ENCODE measurements at regions not wholly inside any gene's neighbourhood (a gene's known extent, or its start where the extent isn't known, plus 50 kb on each side); places are given as distances from the start of the nearest gene placed in this dataset.

DNA sequence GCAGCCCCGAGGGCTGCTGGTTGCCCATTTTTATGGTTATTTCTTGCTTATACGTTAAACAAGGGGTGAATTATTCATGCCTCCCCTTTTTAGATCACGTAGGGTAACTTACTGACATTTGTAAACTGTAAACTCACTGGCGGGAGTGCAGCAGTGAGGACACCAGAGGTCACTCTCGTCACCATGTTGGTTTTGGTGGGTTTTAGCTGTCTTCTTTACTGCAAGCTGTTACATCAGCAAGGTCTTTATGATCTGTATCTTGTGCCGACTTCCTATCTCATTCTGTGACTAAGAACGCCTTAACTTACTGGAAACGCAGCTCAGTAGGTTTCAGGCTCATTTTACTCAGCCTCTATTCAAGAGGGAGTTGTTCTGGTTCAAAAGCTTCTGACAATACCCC, 155.0 kb upstream of the PRDM9 start:
- H3K23ac ChIP-seq (ENCODE audit: insufficient read length, low read depth, low read length), result no peak overlapping the region
- no peak overlapping the region for H2AK5ac ChIP-seq (ENCODE audit: insufficient read length, low read length)
- no peaks in the 10 kb centered on the region for H4K20me1 ChIP-seq (ENCODE audit: control insufficient read depth, insufficient read depth, insufficient read length)
- H3K27ac Mint-ChIP-seq, result peak overlapping the region in 2 of 3 experiments; percentile 77 to 89; a peak in 3 of 7 replicates
- H3K9me3 ChIP-seq (ENCODE audit: control insufficient read depth, low read depth, low read length), result no peaks in the 10 kb centered on the region
- no peaks in the 10 kb centered on the region for H3K27me3 ChIP-seq (ENCODE audit: insufficient read depth, low read length)
- H3K36me3 Mint-ChIP-seq (ENCODE audit: insufficient read depth in 1 of 3, low read depth in 3 of 3), result no peaks in the 10 kb centered on the region
- no peak overlapping the region for H3K27ac ChIP-seq (ENCODE audit: insufficient read length, low read depth, low read length)
- H4K91ac ChIP-seq (ENCODE audit: insufficient read length, low read depth, low read length), result no peak overlapping the region
- no peak overlapping the region for H2BK20ac ChIP-seq (ENCODE audit: low read depth, low read length, poor library complexity, severe bottlenecking)
- H3K14ac ChIP-seq (ENCODE audit: insufficient read depth, low read length), result no peak overlapping the region
- WGBS (ENCODE audit: extremely low coverage, insufficient read length, low lambda C conversion rate), result no CpG with 5 or more reads among the region's 8 CpGs
- no peaks in the 10 kb centered on the region for H3K27me3 Mint-ChIP-seq (ENCODE audit: low read depth)
- H4K5ac ChIP-seq (ENCODE audit: insufficient read length, low read depth, low read length), result no peak overlapping the region
- no peak overlapping the region for H3K56ac ChIP-seq (ENCODE audit: insufficient read length, low read depth, low read length)
- H4K8ac ChIP-seq (replicated peaks; ENCODE audit: insufficient read length, low read depth, low read length), result no peak overlapping the region
- peaks cover 2% of the 10 kb centered on the region in 2 experiments; a peak in 3 of 4 replicates for H3K4me1 Mint-ChIP-seq
- no peak overlapping the region for H3K4me2 ChIP-seq (ENCODE audit: insufficient read depth, insufficient read length, low read length)
- H3K18ac ChIP-seq (ENCODE audit: insufficient read length, low read depth, low read length), result no peak overlapping the region
- TF ChIP-seq, protein P1, sequence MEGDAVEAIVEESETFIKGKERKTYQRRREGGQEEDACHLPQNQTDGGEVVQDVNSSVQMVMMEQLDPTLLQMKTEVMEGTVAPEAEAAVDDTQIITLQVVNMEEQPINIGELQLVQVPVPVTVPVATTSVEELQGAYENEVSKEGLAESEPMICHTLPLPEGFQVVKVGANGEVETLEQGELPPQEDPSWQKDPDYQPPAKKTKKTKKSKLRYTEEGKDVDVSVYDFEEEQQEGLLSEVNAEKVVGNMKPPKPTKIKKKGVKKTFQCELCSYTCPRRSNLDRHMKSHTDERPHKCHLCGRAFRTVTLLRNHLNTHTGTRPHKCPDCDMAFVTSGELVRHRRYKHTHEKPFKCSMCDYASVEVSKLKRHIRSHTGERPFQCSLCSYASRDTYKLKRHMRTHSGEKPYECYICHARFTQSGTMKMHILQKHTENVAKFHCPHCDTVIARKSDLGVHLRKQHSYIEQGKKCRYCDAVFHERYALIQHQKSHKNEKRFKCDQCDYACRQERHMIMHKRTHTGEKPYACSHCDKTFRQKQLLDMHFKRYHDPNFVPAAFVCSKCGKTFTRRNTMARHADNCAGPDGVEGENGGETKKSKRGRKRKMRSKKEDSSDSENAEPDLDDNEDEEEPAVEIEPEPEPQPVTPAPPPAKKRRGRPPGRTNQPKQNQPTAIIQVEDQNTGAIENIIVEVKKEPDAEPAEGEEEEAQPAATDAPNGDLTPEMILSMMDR (conservative IDR thresholded peaks at IDR 0.05), result peak; percentile 68; the same call in 2 of the 3 replicates
- peak; percentile 61 for DNase-seq
- no peaks in the 10 kb centered on the region for H3K23me2 ChIP-seq (ENCODE audit: insufficient read length, low read depth, low read length, poor library complexity, severe bottlenecking)
- no peaks in the 10 kb centered on the region for H3K79me2 ChIP-seq (ENCODE audit: insufficient read depth, low read length)
- no peak overlapping the region for H3K4me3 Mint-ChIP-seq
- no peak overlapping the region for H2BK120ac ChIP-seq (ENCODE audit: low read depth, low read length, poor library complexity, severe bottlenecking)
- H3K9ac ChIP-seq (ENCODE audit: extremely low read depth, insufficient read length, low read length), result no peak overlapping the region
- H3K4ac ChIP-seq (ENCODE audit: low read depth, low read length), result no peak overlapping the region
- H3K79me1 ChIP-seq (ENCODE audit: insufficient read depth, low read depth, low read length, poor library complexity, severe bottlenecking), result no peaks in the 10 kb centered on the region
- no peak overlapping the region for H2BK15ac ChIP-seq (ENCODE audit: low read depth, low read length)
- H3K4me1 ChIP-seq (ENCODE audit: insufficient read depth, low read length), result no peaks in the 10 kb centered on the region
- H2AFZ ChIP-seq (ENCODE audit: low read length), result no peak overlapping the region
- H3K9me3 Mint-ChIP-seq, result no peaks in the 10 kb centered on the region
- H2BK5ac ChIP-seq (ENCODE audit: insufficient read length, low read length), result no peak overlapping the region
- no peak overlapping the region for H2BK12ac ChIP-seq (ENCODE audit: insufficient read length, low read depth, low read length)
- H3T11ph ChIP-seq (ENCODE audit: low read length), result no peak overlapping the region

Data from H9 (cell line).